H1 (cell line): ENCODE measurements at regions not wholly inside any gene's neighbourhood (a gene's known extent, or its start where the extent isn't known, plus 50 kb on each side); places are given as distances from the start of the nearest gene placed in this dataset.

Source experiments
- ASH2L ChIP-seq: fragments of 200-600, 300-600 bp; sonication (generic); IDR thresholded peaks from one replicate; pipeline ENCODE4 v1.7.1; 2017; ENCODE audit warnings: low read length
- CBX5 ChIP-seq: fragments of 300-800, 300-1000 bp; sonication (generic); IDR thresholded peaks from 2 replicates; pipeline ENCODE4 v1.7.1; 2016; ENCODE audit warnings: antibody characterized with exemption, low read length, low read depth
- CREB1 ChIP-seq: IDR thresholded peaks from 2 replicates; pipeline ENCODE4 v1.6.1; 2012; ENCODE audit warnings: inconsistent platforms
- CTBP2 ChIP-seq: IDR thresholded peaks from 2 replicates; pipeline ENCODE4 v1.7.0; 2011; ENCODE audit warnings: borderline replicate concordance, mild to moderate bottlenecking, moderate library complexity, mixed read lengths, low read length; ENCODE audit not compliant: insufficient read depth, insufficient read length
- POLR2A ChIP-seq, 2 experiments: IDR thresholded peaks; 1 replicate in 1 of 2; 2 replicates in 1 of 2; pipeline ENCODE4 v1.6.1; 2011; ENCODE audit warnings: low read depth in 2 of 2, low read length in 2 of 2, mild to moderate bottlenecking in 2 of 2; ENCODE audit errors: control extremely low read depth in 1 of 2
- RNF2 ChIP-seq: fragments of 200-900, 300-1000 bp; sonication (generic); IDR thresholded peaks from 2 replicates; pipeline ENCODE4 v1.7.1; 2016; ENCODE audit warnings: borderline replicate concordance, low read depth, mild to moderate bottlenecking, antibody characterized with exemption, low read length; ENCODE audit not compliant: poor library complexity, severe bottlenecking; ENCODE audit errors: missing control alignments
- SP2 ChIP-seq: IDR thresholded peaks from 2 replicates; pipeline ENCODE4 v1.6.1; 2012; ENCODE audit warnings: mild to moderate bottlenecking, low read length, inconsistent platforms
- SP4 ChIP-seq: IDR thresholded peaks from 2 replicates; pipeline ENCODE4 v1.6.1; 2012; ENCODE audit warnings: low read length, inconsistent platforms
- SUZ12 ChIP-seq: fragments of 200-600 bp; sonication (generic); IDR thresholded peaks from 2 replicates; pipeline ENCODE4 v1.6.1; 2012; ENCODE audit warnings: mild to moderate bottlenecking, inconsistent platforms, low read length, moderate library complexity, mixed read lengths
- TAF7 ChIP-seq: optimal IDR thresholded peaks from 2 replicates; pipeline ENCODE3; 2011; ENCODE audit warnings: low read depth, mild to moderate bottlenecking, inconsistent platforms, low read length, moderate library complexity, borderline replicate concordance
- TBP ChIP-seq: IDR thresholded peaks from 2 replicates; pipeline ENCODE4 v1.6.1; 2011; ENCODE audit warnings: low read depth, low read length, improper control_type of control experiment
- YY1 ChIP-seq: IDR thresholded peaks from 2 replicates; pipeline ENCODE4 v1.6.1; 2011; ENCODE audit warnings: low read depth, mild to moderate bottlenecking, low read length
- TF ChIP-seq, protein P1 (sequence below): fragments of 300-600 bp; sonication (generic); IDR thresholded peaks from 2 replicates; pipeline ENCODE4 v1.7.1; 2012; ENCODE audit warnings: low read length, moderate library complexity, mild to moderate bottlenecking, inconsistent platforms; ENCODE audit not compliant: insufficient replicate concordance

DNA sequence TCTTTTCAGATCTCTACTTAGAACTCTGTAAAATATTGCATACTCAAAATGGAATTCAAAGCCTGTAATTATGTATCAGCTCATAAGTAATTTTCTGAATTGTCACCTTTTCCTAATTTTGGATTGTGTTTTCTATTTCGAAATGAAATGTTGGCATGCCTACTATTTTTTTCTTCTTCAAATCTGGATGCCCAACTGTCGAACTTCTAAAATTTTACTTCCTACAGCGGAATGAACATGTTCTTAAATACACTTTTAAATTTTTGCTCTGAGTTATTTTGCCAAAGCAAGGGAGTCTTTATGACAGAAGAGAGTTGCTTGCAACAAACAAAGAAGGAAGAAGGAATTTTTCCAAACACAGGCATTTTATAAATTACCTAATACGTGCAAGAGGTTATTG lies 336.0 kb downstream of the ADCYAP1 start (continued):
- TF ChIP-seq, protein P1, sequence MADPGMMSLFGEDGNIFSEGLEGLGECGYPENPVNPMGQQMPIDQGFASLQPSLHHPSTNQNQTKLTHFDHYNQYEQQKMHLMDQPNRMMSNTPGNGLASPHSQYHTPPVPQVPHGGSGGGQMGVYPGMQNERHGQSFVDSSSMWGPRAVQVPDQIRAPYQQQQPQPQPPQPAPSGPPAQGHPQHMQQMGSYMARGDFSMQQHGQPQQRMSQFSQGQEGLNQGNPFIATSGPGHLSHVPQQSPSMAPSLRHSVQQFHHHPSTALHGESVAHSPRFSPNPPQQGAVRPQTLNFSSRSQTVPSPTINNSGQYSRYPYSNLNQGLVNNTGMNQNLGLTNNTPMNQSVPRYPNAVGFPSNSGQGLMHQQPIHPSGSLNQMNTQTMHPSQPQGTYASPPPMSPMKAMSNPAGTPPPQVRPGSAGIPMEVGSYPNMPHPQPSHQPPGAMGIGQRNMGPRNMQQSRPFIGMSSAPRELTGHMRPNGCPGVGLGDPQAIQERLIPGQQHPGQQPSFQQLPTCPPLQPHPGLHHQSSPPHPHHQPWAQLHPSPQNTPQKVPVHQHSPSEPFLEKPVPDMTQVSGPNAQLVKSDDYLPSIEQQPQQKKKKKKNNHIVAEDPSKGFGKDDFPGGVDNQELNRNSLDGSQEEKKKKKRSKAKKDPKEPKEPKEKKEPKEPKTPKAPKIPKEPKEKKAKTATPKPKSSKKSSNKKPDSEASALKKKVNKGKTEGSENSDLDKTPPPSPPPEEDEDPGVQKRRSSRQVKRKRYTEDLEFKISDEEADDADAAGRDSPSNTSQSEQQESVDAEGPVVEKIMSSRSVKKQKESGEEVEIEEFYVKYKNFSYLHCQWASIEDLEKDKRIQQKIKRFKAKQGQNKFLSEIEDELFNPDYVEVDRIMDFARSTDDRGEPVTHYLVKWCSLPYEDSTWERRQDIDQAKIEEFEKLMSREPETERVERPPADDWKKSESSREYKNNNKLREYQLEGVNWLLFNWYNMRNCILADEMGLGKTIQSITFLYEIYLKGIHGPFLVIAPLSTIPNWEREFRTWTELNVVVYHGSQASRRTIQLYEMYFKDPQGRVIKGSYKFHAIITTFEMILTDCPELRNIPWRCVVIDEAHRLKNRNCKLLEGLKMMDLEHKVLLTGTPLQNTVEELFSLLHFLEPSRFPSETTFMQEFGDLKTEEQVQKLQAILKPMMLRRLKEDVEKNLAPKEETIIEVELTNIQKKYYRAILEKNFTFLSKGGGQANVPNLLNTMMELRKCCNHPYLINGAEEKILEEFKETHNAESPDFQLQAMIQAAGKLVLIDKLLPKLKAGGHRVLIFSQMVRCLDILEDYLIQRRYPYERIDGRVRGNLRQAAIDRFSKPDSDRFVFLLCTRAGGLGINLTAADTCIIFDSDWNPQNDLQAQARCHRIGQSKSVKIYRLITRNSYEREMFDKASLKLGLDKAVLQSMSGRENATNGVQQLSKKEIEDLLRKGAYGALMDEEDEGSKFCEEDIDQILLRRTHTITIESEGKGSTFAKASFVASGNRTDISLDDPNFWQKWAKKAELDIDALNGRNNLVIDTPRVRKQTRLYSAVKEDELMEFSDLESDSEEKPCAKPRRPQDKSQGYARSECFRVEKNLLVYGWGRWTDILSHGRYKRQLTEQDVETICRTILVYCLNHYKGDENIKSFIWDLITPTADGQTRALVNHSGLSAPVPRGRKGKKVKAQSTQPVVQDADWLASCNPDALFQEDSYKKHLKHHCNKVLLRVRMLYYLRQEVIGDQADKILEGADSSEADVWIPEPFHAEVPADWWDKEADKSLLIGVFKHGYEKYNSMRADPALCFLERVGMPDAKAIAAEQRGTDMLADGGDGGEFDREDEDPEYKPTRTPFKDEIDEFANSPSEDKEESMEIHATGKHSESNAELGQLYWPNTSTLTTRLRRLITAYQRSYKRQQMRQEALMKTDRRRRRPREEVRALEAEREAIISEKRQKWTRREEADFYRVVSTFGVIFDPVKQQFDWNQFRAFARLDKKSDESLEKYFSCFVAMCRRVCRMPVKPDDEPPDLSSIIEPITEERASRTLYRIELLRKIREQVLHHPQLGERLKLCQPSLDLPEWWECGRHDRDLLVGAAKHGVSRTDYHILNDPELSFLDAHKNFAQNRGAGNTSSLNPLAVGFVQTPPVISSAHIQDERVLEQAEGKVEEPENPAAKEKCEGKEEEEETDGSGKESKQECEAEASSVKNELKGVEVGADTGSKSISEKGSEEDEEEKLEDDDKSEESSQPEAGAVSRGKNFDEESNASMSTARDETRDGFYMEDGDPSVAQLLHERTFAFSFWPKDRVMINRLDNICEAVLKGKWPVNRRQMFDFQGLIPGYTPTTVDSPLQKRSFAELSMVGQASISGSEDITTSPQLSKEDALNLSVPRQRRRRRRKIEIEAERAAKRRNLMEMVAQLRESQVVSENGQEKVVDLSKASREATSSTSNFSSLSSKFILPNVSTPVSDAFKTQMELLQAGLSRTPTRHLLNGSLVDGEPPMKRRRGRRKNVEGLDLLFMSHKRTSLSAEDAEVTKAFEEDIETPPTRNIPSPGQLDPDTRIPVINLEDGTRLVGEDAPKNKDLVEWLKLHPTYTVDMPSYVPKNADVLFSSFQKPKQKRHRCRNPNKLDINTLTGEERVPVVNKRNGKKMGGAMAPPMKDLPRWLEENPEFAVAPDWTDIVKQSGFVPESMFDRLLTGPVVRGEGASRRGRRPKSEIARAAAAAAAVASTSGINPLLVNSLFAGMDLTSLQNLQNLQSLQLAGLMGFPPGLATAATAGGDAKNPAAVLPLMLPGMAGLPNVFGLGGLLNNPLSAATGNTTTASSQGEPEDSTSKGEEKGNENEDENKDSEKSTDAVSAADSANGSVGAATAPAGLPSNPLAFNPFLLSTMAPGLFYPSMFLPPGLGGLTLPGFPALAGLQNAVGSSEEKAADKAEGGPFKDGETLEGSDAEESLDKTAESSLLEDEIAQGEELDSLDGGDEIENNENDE = no peak
- TF ChIP-seq TAF7 (no peak), POLR2A (IDR thresholded peaks at IDR 0.05; ENCODE audit: control extremely low read depth in 1 of 2, low read depth in 2 of 2, low read length in 2 of 2) (no peak), SP4 (no peak), TBP (no peak), CBX5 (no peak), CREB1 (no peak), ASH2L (no peak), CTBP2 (no peak), RNF2 (no peak), SUZ12 (no peak), SP2 (no peak), YY1 (no peak)
